H9 (cell line): ENCODE measurements at regions not wholly inside any gene's neighbourhood (a gene's known extent, or its start where the extent isn't known, plus 50 kb on each side); places are given as distances from the start of the nearest gene placed in this dataset.

ENCODE experiments used
- DNase-seq: peaks from one replicate; pipeline ENCODE4 v3.0.0-alpha.2; 2017
- H2AFZ ChIP-seq: one replicate; pipeline ENCODE4 v1.6.1; 2013; ENCODE audit warnings: mild to moderate bottlenecking, low read length, control low read depth, moderate library complexity
- H2AK5ac ChIP-seq: 2 replicates; pipeline ENCODE4 v1.6.1; 2013; ENCODE audit warnings: low read length, control low read depth, mixed read lengths; ENCODE audit not compliant: insufficient read length
- H2BK120ac ChIP-seq: one replicate; pipeline ENCODE4 v1.6.1; 2013; ENCODE audit warnings: low read depth, mild to moderate bottlenecking, low read length, control low read depth, inconsistent platforms; ENCODE audit not compliant: poor library complexity, severe bottlenecking
- H2BK12ac ChIP-seq: 2 replicates; pipeline ENCODE4 v1.6.1; 2013; ENCODE audit warnings: low read length, control low read depth, mixed read lengths, low read depth; ENCODE audit not compliant: insufficient read length
- H2BK15ac ChIP-seq: 2 replicates; pipeline ENCODE4 v1.6.1; 2013; ENCODE audit warnings: low read depth, low read length, control low read depth
- H2BK20ac ChIP-seq: one replicate; pipeline ENCODE4 v1.6.1; 2013; ENCODE audit warnings: low read depth, mild to moderate bottlenecking, low read length, control low read depth, inconsistent platforms; ENCODE audit not compliant: poor library complexity, severe bottlenecking
- H2BK5ac ChIP-seq: 2 replicates; pipeline ENCODE4 v1.6.1; 2013; ENCODE audit warnings: low read length, control low read depth, mixed read lengths; ENCODE audit not compliant: insufficient read length
- H3K14ac ChIP-seq: 2 replicates; pipeline ENCODE4 v1.6.1; 2013; ENCODE audit warnings: low read length, control low read depth; ENCODE audit not compliant: insufficient read depth
- H3K18ac ChIP-seq: 2 replicates; pipeline ENCODE4 v1.6.1; 2013; ENCODE audit warnings: low read depth, mild to moderate bottlenecking, mixed read lengths, low read length, control low read depth; ENCODE audit not compliant: insufficient read length
- H3K23ac ChIP-seq: 2 replicates; pipeline ENCODE4 v1.6.1; 2013; ENCODE audit warnings: low read length, control low read depth, mixed read lengths, low read depth; ENCODE audit not compliant: insufficient read length
- H3K23me2 ChIP-seq: 2 replicates; pipeline ENCODE4 v1.6.1; 2013; ENCODE audit warnings: low read depth, mild to moderate bottlenecking, mixed read lengths, low read length, control low read depth; ENCODE audit not compliant: insufficient read length, poor library complexity, severe bottlenecking
- H3K27ac ChIP-seq: 2 replicates; pipeline ENCODE4 v1.5.1; 2013; ENCODE audit warnings: low read length, control low read depth, mixed read lengths, low read depth; ENCODE audit not compliant: insufficient read length
- H3K27me3 ChIP-seq: 2 replicates; pipeline ENCODE4 v1.6.1; 2013; ENCODE audit warnings: low read length, control low read depth, inconsistent platforms; ENCODE audit not compliant: insufficient read depth
- H3K4ac ChIP-seq: 2 replicates; pipeline ENCODE4 v1.6.1; 2013; ENCODE audit warnings: low read depth, mild to moderate bottlenecking, control low read depth, inconsistent platforms, low read length, moderate library complexity
- H3K4me1 ChIP-seq: 2 replicates; pipeline ENCODE4 v1.6.1; 2013; ENCODE audit warnings: low read length, control low read depth, inconsistent platforms; ENCODE audit not compliant: insufficient read depth
- H3K4me2 ChIP-seq: 2 replicates; pipeline ENCODE4 v1.6.1; 2013; ENCODE audit warnings: low read length, control low read depth, mixed read lengths; ENCODE audit not compliant: insufficient read length, insufficient read depth
- H3K56ac ChIP-seq: 2 replicates; pipeline ENCODE4 v1.6.1; 2013; ENCODE audit warnings: low read depth, mild to moderate bottlenecking, mixed read lengths, low read length, control low read depth; ENCODE audit not compliant: insufficient read length
- H3K79me1 ChIP-seq: 2 replicates; pipeline ENCODE4 v1.6.1; 2013; ENCODE audit warnings: low read depth, mild to moderate bottlenecking, moderate library complexity, low read length, control low read depth, inconsistent platforms; ENCODE audit not compliant: insufficient read depth, poor library complexity, severe bottlenecking
- H3K79me2 ChIP-seq: 2 replicates; pipeline ENCODE4 v1.6.1; 2013; ENCODE audit warnings: low read length, control low read depth, inconsistent platforms; ENCODE audit not compliant: insufficient read depth
- H3K9ac ChIP-seq: 2 replicates; pipeline ENCODE4 v1.6.1; 2013; ENCODE audit warnings: low read length, control low read depth, mixed read lengths; ENCODE audit not compliant: insufficient read length; ENCODE audit errors: extremely low read depth
- H3K9me3 ChIP-seq: one replicate; pipeline ENCODE4 v1.6.1; 2013; ENCODE audit warnings: low read depth, low read length, inconsistent platforms; ENCODE audit not compliant: control insufficient read depth
- H3T11ph ChIP-seq: one replicate; pipeline ENCODE4 v1.6.1; 2013; ENCODE audit warnings: mild to moderate bottlenecking, low read length, control low read depth, inconsistent platforms
- H4K20me1 ChIP-seq: one replicate; pipeline ENCODE4 v1.6.1; 2013; ENCODE audit not compliant: control insufficient read depth, insufficient read length, insufficient read depth
- H4K5ac ChIP-seq: 2 replicates; pipeline ENCODE4 v1.6.1; 2013; ENCODE audit warnings: low read depth, mild to moderate bottlenecking, mixed read lengths, low read length, control low read depth; ENCODE audit not compliant: insufficient read length
- H4K8ac ChIP-seq: replicated peaks from 2 replicates; pipeline ENCODE4 v1.6.1; 2013; ENCODE audit warnings: low read length, control low read depth, mixed read lengths, low read depth; ENCODE audit not compliant: insufficient read length
- H4K91ac ChIP-seq: 2 replicates; pipeline ENCODE4 v1.6.1; 2013; ENCODE audit warnings: low read depth, mild to moderate bottlenecking, moderate library complexity, mixed read lengths, low read length, control low read depth; ENCODE audit not compliant: insufficient read length
- H3K27ac Mint-ChIP-seq, 3 experiments: 2 replicates in 2 of 3; 3 replicates in 1 of 3; pipeline ENCODE4 v1.8.0; 2020 to 2021; ENCODE audit warnings: mixed read lengths in 3 of 3, mild to moderate bottlenecking in 1 of 3, moderate library complexity in 1 of 3
- H3K27me3 Mint-ChIP-seq: 2 replicates; pipeline ENCODE4 v1.8.0; 2021; ENCODE audit warnings: low read depth, mild to moderate bottlenecking, moderate library complexity, mixed read lengths
- H3K36me3 Mint-ChIP-seq, 3 experiments: 2 replicates in 2 of 3; 3 replicates in 1 of 3; pipeline ENCODE4 v1.8.0; 2020 to 2021; ENCODE audit warnings: low read depth in 3 of 3, mixed read lengths in 3 of 3; ENCODE audit not compliant: insufficient read depth in 1 of 3
- H3K4me1 Mint-ChIP-seq, 2 experiments: 2 replicates each; pipeline ENCODE4 v1.8.0; 2020; ENCODE audit warnings: mixed read lengths in 2 of 2
- H3K4me3 Mint-ChIP-seq, 2 experiments: 2 replicates in 1 of 2; 3 replicates in 1 of 2; pipeline ENCODE4 v1.8.0; 2020 to 2021; ENCODE audit warnings: mild to moderate bottlenecking in 2 of 2, mixed read lengths in 2 of 2, moderate library complexity in 1 of 2
- H3K9me3 Mint-ChIP-seq, 2 experiments: 2 replicates in 1 of 2; 3 replicates in 1 of 2; pipeline ENCODE4 v1.8.0; 2020; ENCODE audit warnings: mild to moderate bottlenecking in 2 of 2, mixed read lengths in 2 of 2, moderate library complexity in 1 of 2
- CTCF ChIP-seq: fragments of 200-600 bp; sonication (generic); conservative IDR thresholded peaks from 3 replicates; pipeline ENCODE4 v1.8.0; 2021; ENCODE audit warnings: antibody characterized with exemption, mild to moderate bottlenecking
- WGBS: extraction: QIAGEN DNeasy Blood & Tissue Kit; methylation state at CpG from one replicate; pipeline ENCODE4 v1.1.7; 2013; ENCODE audit warnings: missing lambda C conversion rate, low lambda C conversion rate, mixed read lengths; ENCODE audit not compliant: insufficient read length; ENCODE audit errors: extremely low coverage; 5-methylcytosine and 5-hydroxymethylcytosine counted together

GRCh38 chr14:101122237-101123141 is 219.0 kb upstream of the RTL1 start:
- H3K23ac ChIP-seq, result no peak overlapping the region
- no peak overlapping the region for H3K18ac ChIP-seq
- H3K56ac ChIP-seq, result no peak overlapping the region
- H3K27me3 ChIP-seq, result no peaks in the 10 kb centered on the region
- H3K4me1 ChIP-seq, result no peaks in the 10 kb centered on the region
- H2BK5ac ChIP-seq, result no peak overlapping the region
- H3K4ac ChIP-seq, result no peak overlapping the region
- Mint-ChIP-seq H3K27ac (no peak overlapping the region), H3K4me1 (peaks cover 11 to 12% of the 10 kb centered on the region in 2 experiments), H3K36me3 (no peaks in the 10 kb centered on the region), H3K4me3 (no peak overlapping the region), H3K27me3 (peaks cover 7% of the 10 kb centered on the region), H3K9me3 (peaks cover 0 to 4% of the 10 kb centered on the region in 2 experiments; a peak in 1 of 5 replicates)
- TF ChIP-seq CTCF, result no peak
- H2AK5ac ChIP-seq, result no peak overlapping the region
- no peak overlapping the region for H2AFZ ChIP-seq
- no peaks in the 10 kb centered on the region for H3K79me2 ChIP-seq
- no peak overlapping the region for H3K9ac ChIP-seq
- H3K27ac ChIP-seq, result no peak overlapping the region
- WGBS, result no CpG with 5 or more reads among the region's 21 CpGs
- no peak overlapping the region for H3K4me2 ChIP-seq
- no peak overlapping the region; the same call in 1 of the 2 replicates for H3K14ac ChIP-seq
- DNase-seq, result no peak
- no peak overlapping the region for H4K91ac ChIP-seq
- H2BK12ac ChIP-seq, result no peak overlapping the region
- H3K23me2 ChIP-seq, result no peaks in the 10 kb centered on the region
- H4K20me1 ChIP-seq, result no peaks in the 10 kb centered on the region
- no peak overlapping the region for H2BK15ac ChIP-seq
- H2BK20ac ChIP-seq, result no peak overlapping the region
- H4K8ac ChIP-seq, result no peak overlapping the region
- H3T11ph ChIP-seq, result no peak overlapping the region
- H3K79me1 ChIP-seq, result no peaks in the 10 kb centered on the region
- H2BK120ac ChIP-seq, result no peak overlapping the region
- no peaks in the 10 kb centered on the region for H3K9me3 ChIP-seq
- H4K5ac ChIP-seq, result no peak overlapping the region
